Activated CD4-positive, alpha-beta memory T cell treated with anti-CD3 and anti-CD28 coated beads for 36 hours (primary cell): ENCODE measurements at regions not wholly inside any gene's neighbourhood (a gene's known extent, or its start where the extent isn't known, plus 50 kb on each side); places are given as distances from the start of the nearest gene placed in this dataset.
A peak's percentile ranks its signal among the peaks of the same experiment; 100 is the strongest.

Experiments used
- CTCF ChIA-PET: fragments of 350-600 bp; sonication (Branson Sonifier 250); formaldehyde crosslinking; loops from one replicate; lab custom pipeline; 2021; ENCODE audit warnings: antibody characterized with exemption, inconsistent platforms; lab: Charles Lee
- POLR2A ChIA-PET: fragments of 350-600 bp; sonication (Branson Sonifier 250); formaldehyde crosslinking; loops from one replicate; lab custom pipeline; 2021; ENCODE audit warnings: antibody characterized with exemption; lab: Charles Lee
- DNase-seq: peaks from one replicate; pipeline ENCODE4 v3.0.0-alpha.2; 2020
- H3K27ac Mint-ChIP-seq: one replicate; pipeline ENCODE4 v1.8.0; 2021; ENCODE audit warnings: mixed read lengths
- H3K27me3 Mint-ChIP-seq: one replicate; pipeline ENCODE4 v1.8.0; 2021; ENCODE audit warnings: mixed read lengths
- H3K36me3 Mint-ChIP-seq: one replicate; pipeline ENCODE4 v1.8.0; 2021; ENCODE audit warnings: mixed read lengths
- H3K4me1 Mint-ChIP-seq: one replicate; pipeline ENCODE4 v1.8.0; 2021; ENCODE audit warnings: low read depth, mixed read lengths
- H3K4me3 Mint-ChIP-seq: one replicate; pipeline ENCODE4 v1.8.0; 2021; ENCODE audit warnings: mild to moderate bottlenecking, mixed read lengths
- H3K9me3 Mint-ChIP-seq: one replicate; pipeline ENCODE4 v1.8.0; 2021; ENCODE audit warnings: mixed read lengths
- intact Hi-C: fragments of 100-400 bp; cut with micrococcal nuclease; formaldehyde crosslinking; loops from one replicate; pipeline ENCODE4 v1.15.1; 2023

GRCh38 chr3:135497979-135498378 is 467.5 kb upstream of the PPP2R3A start:
- H3K9me3 Mint-ChIP-seq: no peaks in the 10 kb centered on the region
- intact Hi-C loops: no loop called here
- H3K36me3 Mint-ChIP-seq: no peaks in the 10 kb centered on the region
- H3K4me3 Mint-ChIP-seq: no peak overlapping the region
- DNase-seq: no peak
- no peaks in the 10 kb centered on the region for H3K27me3 Mint-ChIP-seq
- ChIA-PET POLR2A (no interaction called here), CTCF (no interaction called here)
- H3K27ac Mint-ChIP-seq: no peak overlapping the region
- no peaks in the 10 kb centered on the region for H3K4me1 Mint-ChIP-seq

- no peaks in the 10 kb centered on the region for H3K9me3 Mint-ChIP-seq
- ChIA-PET CTCF (no interaction called here), POLR2A (no interaction called here)
- H3K4me1 Mint-ChIP-seq: no peaks in the 10 kb centered on the region
- H3K27ac Mint-ChIP-seq: no peak overlapping the region
- H3K27me3 Mint-ChIP-seq: peaks cover under 1% of the 10 kb centered on the region
- intact Hi-C loops: no loop called here
- DNase-seq: no peak
- H3K4me3 Mint-ChIP-seq: no peak overlapping the region
- H3K36me3 Mint-ChIP-seq: no peaks in the 10 kb centered on the region
Observed at GRCh38 chr3:135499426-135499825, 466.1 kb upstream of the PPP2R3A start.

GRCh38 chr3:135500034-135500433 is 465.5 kb upstream of the PPP2R3A start:
- ChIA-PET POLR2A (no interaction called here), CTCF (no interaction called here)
- intact Hi-C loops: no loop called here
- DNase-seq: no peak
- Mint-ChIP-seq H3K4me1 (no peaks in the 10 kb centered on the region), H3K27me3 (peaks cover 3% of the 10 kb centered on the region), H3K36me3 (no peaks in the 10 kb centered on the region), H3K27ac (no peak overlapping the region), H3K4me3 (no peak overlapping the region), H3K9me3 (no peaks in the 10 kb centered on the region)

- intact Hi-C loops: loop anchor here (2.0 kb wide), 1 partner anchor 708 kb away; the partner anchor contains the start of gene EPHB1
Observed at GRCh38 chr3:135503065-135503759, 462.3 kb upstream of the PPP2R3A start.

DNA sequence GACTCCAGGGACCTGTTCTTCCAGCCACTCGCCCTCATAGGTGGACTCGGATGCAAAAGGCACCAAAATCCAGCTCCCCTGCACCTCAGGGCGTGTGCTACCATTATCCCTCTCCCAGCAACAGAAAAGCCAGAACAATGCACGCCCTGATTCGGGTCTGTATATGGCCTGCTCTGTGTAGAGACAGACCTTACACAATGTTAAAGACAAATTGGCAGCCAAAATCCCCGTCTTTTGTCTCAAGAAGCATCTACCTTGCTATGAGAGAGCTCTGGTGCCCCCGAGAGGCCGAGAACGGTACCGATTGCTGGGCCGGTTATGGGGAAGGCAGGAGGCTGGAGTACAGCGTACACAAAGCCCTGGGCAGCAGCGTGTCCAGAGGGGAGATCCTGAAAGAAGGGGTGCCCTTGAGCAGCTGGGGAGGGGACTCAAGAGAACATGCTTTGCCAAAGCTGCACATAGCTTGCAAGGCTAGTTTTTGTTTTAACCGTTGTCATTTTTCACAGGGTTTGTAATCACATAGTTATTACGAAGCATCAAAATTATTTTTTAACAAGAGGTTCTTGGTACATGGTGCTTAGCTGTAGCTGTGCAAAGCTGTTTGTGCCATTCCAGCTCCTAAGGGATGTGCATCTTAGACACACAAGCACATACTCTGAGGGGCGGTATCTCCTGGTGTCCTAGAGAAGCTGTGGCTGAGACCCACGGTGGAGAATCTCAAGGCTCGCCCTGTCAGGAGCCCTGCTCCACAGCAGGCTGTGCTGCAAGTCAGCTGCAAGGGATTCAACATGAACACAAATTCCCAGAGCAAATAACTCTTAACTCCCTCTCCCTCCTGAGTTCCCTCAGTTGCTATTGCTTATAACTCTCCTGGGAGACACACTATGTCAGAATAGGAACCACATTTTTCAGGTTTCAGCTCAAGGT is 461.5 kb upstream of the PPP2R3A start:
- H3K9me3 Mint-ChIP-seq: no peaks in the 10 kb centered on the region
- H3K4me1 Mint-ChIP-seq: no peaks in the 10 kb centered on the region
- H3K36me3 Mint-ChIP-seq: no peaks in the 10 kb centered on the region
- DNase-seq: peak; percentile 39
- intact Hi-C loops: loop anchor here (2.0 kb wide), 1 partner anchor 709 kb away; the partner anchor contains the start of gene EPHB1
- no peak overlapping the region for H3K27ac Mint-ChIP-seq
- CTCF ChIA-PET: no interaction called here
- POLR2A ChIA-PET: no interaction called here
- H3K4me3 Mint-ChIP-seq: no peak overlapping the region
- H3K27me3 Mint-ChIP-seq: peaks cover 3% of the 10 kb centered on the region

More at GRCh38 chr3:135503065-135503759, 462.3 kb upstream of the PPP2R3A start:
- no peaks in the 10 kb centered on the region for H3K9me3 Mint-ChIP-seq
- ChIA-PET CTCF (interaction anchor here (1.1 to 1.7 kb wide), 2 partner anchors 708 to 771 kb away, joined by 3 to 5 read pairs; partner anchors contain the start of gene EPHB1), POLR2A (no interaction called here)
- H3K27ac Mint-ChIP-seq: no peak overlapping the region
- no peak for DNase-seq
- peaks cover 3% of the 10 kb centered on the region for H3K27me3 Mint-ChIP-seq
- no peaks in the 10 kb centered on the region for H3K4me1 Mint-ChIP-seq
- H3K4me3 Mint-ChIP-seq: no peak overlapping the region
- no peaks in the 10 kb centered on the region for H3K36me3 Mint-ChIP-seq

- POLR2A ChIA-PET: no interaction called here
- Mint-ChIP-seq H3K4me1 (no peaks in the 10 kb centered on the region), H3K9me3 (peaks cover 4% of the 10 kb centered on the region), H3K27ac (no peak overlapping the region), H3K4me3 (no peak overlapping the region), H3K36me3 (no peaks in the 10 kb centered on the region), H3K27me3 (no peaks in the 10 kb centered on the region)
- peak; percentile 11 for DNase-seq
- intact Hi-C loops: no loop called here
- CTCF ChIA-PET: no interaction called here
Observed at GRCh38 chr3:135513106-135514059, 452.1 kb upstream of the PPP2R3A start.

DNA sequence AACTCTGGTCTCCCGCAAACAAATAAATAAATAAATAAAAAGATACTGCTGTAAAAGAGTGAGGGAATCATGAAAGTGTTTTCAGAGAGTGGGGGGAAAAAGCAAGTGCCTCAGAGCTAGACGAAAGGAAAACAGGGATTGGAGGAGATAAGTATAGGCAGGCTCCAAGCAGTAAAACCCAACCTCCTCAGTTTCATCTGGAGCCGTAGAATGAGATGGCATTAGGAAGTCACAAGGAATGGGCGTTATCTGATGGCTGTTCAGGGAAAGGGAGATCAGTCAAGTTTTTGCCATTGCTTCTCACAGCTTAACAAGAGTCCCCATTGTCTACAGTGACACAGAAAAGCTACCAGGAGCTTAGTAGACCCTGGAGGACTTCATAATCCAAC is 451.5 kb upstream of the PPP2R3A start:
- no peak overlapping the region for H3K4me3 Mint-ChIP-seq
- H3K4me1 Mint-ChIP-seq: no peaks in the 10 kb centered on the region
- CTCF ChIA-PET: no interaction called here
- POLR2A ChIA-PET: no interaction called here
- H3K9me3 Mint-ChIP-seq: peaks cover 4% of the 10 kb centered on the region
- H3K27me3 Mint-ChIP-seq: no peaks in the 10 kb centered on the region
- H3K36me3 Mint-ChIP-seq: no peaks in the 10 kb centered on the region
- intact Hi-C loops: no loop called here
- H3K27ac Mint-ChIP-seq: no peak overlapping the region
- DNase-seq: no peak

GRCh38 chr3:135516143-135516542 is 449.4 kb upstream of the PPP2R3A start:
- DNase-seq: no peak
- H3K36me3 Mint-ChIP-seq: no peaks in the 10 kb centered on the region
- intact Hi-C loops: no loop called here
- no peaks in the 10 kb centered on the region for H3K4me1 Mint-ChIP-seq
- ChIA-PET CTCF (no interaction called here), POLR2A (no interaction called here)
- no peaks in the 10 kb centered on the region for H3K27me3 Mint-ChIP-seq
- no peak overlapping the region for H3K27ac Mint-ChIP-seq
- peaks cover 4% of the 10 kb centered on the region for H3K9me3 Mint-ChIP-seq
- no peak overlapping the region for H3K4me3 Mint-ChIP-seq

- POLR2A ChIA-PET: no interaction called here
- CTCF ChIA-PET: interaction anchor here (0.6 kb wide), 1 partner anchor 201 kb away, joined by 3 read pairs; no protein-coding TSS in a partner anchor
- intact Hi-C loops: no loop called here
Observed at GRCh38 chr3:135528413-135529015, 437.0 kb upstream of the PPP2R3A start.

GRCh38 chr3:135532021-135532420 is 433.5 kb upstream of the PPP2R3A start:
- no peaks in the 10 kb centered on the region for H3K36me3 Mint-ChIP-seq
- peaks cover 3% of the 10 kb centered on the region for H3K9me3 Mint-ChIP-seq
- no peak overlapping the region for H3K27ac Mint-ChIP-seq
- POLR2A ChIA-PET: no interaction called here
- H3K4me3 Mint-ChIP-seq: no peak overlapping the region
- intact Hi-C loops: no loop called here
- CTCF ChIA-PET: no interaction called here
- H3K27me3 Mint-ChIP-seq: no peaks in the 10 kb centered on the region
- no peaks in the 10 kb centered on the region for H3K4me1 Mint-ChIP-seq
- no peak for DNase-seq

More at GRCh38 chr3:135528413-135529015, 437.0 kb upstream of the PPP2R3A start:
- Mint-ChIP-seq H3K4me1 (no peaks in the 10 kb centered on the region), H3K27ac (no peak overlapping the region), H3K4me3 (no peak overlapping the region), H3K9me3 (no peaks in the 10 kb centered on the region), H3K36me3 (no peaks in the 10 kb centered on the region), H3K27me3 (no peaks in the 10 kb centered on the region)
- DNase-seq: no peak

- POLR2A ChIA-PET: no interaction called here
- Mint-ChIP-seq H3K36me3 (no peaks in the 10 kb centered on the region), H3K27me3 (no peaks in the 10 kb centered on the region), H3K27ac (no peak overlapping the region), H3K9me3 (peaks cover 3% of the 10 kb centered on the region), H3K4me1 (no peaks in the 10 kb centered on the region), H3K4me3 (no peak overlapping the region)
- CTCF ChIA-PET: no interaction called here
- DNase-seq: no peak
- intact Hi-C loops: no loop called here
Observed at GRCh38 chr3:135538123-135538522, 427.4 kb upstream of the PPP2R3A start.
